CD8-positive, alpha-beta memory T cell (primary cell): ENCODE measurements at regions not wholly inside any gene's neighbourhood (a gene's known extent, or its start where the extent isn't known, plus 50 kb on each side); places are given as distances from the start of the nearest gene placed in this dataset.
A peak's percentile ranks its signal among the peaks of the same experiment; 100 is the strongest.

Experiments
- CTCF ChIA-PET: fragments of 350-600 bp; sonication (Branson Sonifier 250); formaldehyde crosslinking; loops from one replicate; lab custom pipeline; 2021; ENCODE audit warnings: antibody characterized with exemption; lab: Charles Lee
- POLR2A ChIA-PET: fragments of 350-600 bp; sonication (Branson Sonifier 250); formaldehyde crosslinking; loops from one replicate; lab custom pipeline; 2021; ENCODE audit warnings: antibody characterized with exemption; lab: Charles Lee
- DNase-seq, 5 donors: peaks; one replicate each; pipeline versions ENCODE4 v3.0.0 to v3.0.0-alpha.2; 2020 to 2022; ENCODE audit warnings: mixed read lengths in 1 of 5
- H3K27ac ChIP-seq: one replicate; pipeline ENCODE4 v1.7.0; 2013; ENCODE audit warnings: low read depth, mild to moderate bottlenecking, low read length, moderate library complexity
- H3K27me3 ChIP-seq: 2 replicates; pipeline ENCODE4 v1.7.0; 2013; ENCODE audit warnings: low read length, mild to moderate bottlenecking; ENCODE audit not compliant: insufficient read depth, poor library complexity, severe bottlenecking
- H3K36me3 ChIP-seq: 2 replicates; pipeline ENCODE4 v1.7.0; 2013; ENCODE audit warnings: mild to moderate bottlenecking, low read length, moderate library complexity; ENCODE audit not compliant: insufficient read depth
- H3K4me1 ChIP-seq: 2 replicates; pipeline ENCODE4 v1.7.0; 2013; ENCODE audit warnings: mild to moderate bottlenecking, low read length, moderate library complexity; ENCODE audit not compliant: insufficient read depth
- H3K4me3 ChIP-seq: 2 replicates; pipeline ENCODE4 v1.7.0; 2013; ENCODE audit warnings: mild to moderate bottlenecking, low read length
- H3K9me3 ChIP-seq: 2 replicates; pipeline ENCODE4 v1.7.0; 2013; ENCODE audit warnings: mild to moderate bottlenecking, low read length
- H3K27ac Mint-ChIP-seq, 8 donors: one replicate each; pipeline ENCODE4 v1.8.0; 2020 to 2021; ENCODE audit warnings: mixed read lengths in 8 of 8, mild to moderate bottlenecking in 6 of 8, inconsistent platforms in 3 of 8, moderate library complexity in 3 of 8
- H3K27me3 Mint-ChIP-seq, 2 donors: one replicate each; pipeline ENCODE4 v1.8.0; 2020 to 2021; ENCODE audit warnings: mixed read lengths in 2 of 2, mild to moderate bottlenecking in 1 of 2, moderate library complexity in 1 of 2
- H3K36me3 Mint-ChIP-seq, 3 donors: one replicate each; pipeline ENCODE4 v1.8.0; 2020 to 2021; ENCODE audit warnings: mixed read lengths in 3 of 3, inconsistent platforms in 1 of 3, mild to moderate bottlenecking in 1 of 3
- H3K4me1 Mint-ChIP-seq, 3 donors: one replicate each; pipeline ENCODE4 v1.8.0; 2020 to 2021; ENCODE audit warnings: mixed read lengths in 3 of 3, inconsistent platforms in 1 of 3, mild to moderate bottlenecking in 1 of 3
- H3K4me3 Mint-ChIP-seq, 7 donors: one replicate each; pipeline ENCODE4 v1.8.0; 2020 to 2021; ENCODE audit warnings: mixed read lengths in 7 of 7, mild to moderate bottlenecking in 6 of 7, moderate library complexity in 4 of 7, inconsistent platforms in 2 of 7
- H3K9me3 Mint-ChIP-seq, 5 donors: one replicate each; pipeline ENCODE4 v1.8.0; 2020 to 2022; ENCODE audit warnings: mixed read lengths in 5 of 5, mild to moderate bottlenecking in 3 of 5, moderate library complexity in 2 of 5, inconsistent platforms in 1 of 5

- DNase-seq = no peak
- H3K9me3 ChIP-seq = no peaks in the 10 kb centered on the region
- no peak overlapping the region for H3K4me3 Mint-ChIP-seq
- H3K36me3 ChIP-seq = no peaks in the 10 kb centered on the region
- H3K27ac Mint-ChIP-seq = peak overlapping the region in 2 of 8 donors; percentile 68 to 85
- peaks cover 0 to 17% (median 11%) of the 10 kb centered on the region in 3 donors for H3K4me1 Mint-ChIP-seq
- H3K4me1 ChIP-seq = no peaks in the 10 kb centered on the region
- ChIA-PET POLR2A (no interaction called here), CTCF (no interaction called here)
- no peak overlapping the region for H3K27ac ChIP-seq
- no peaks in the 10 kb centered on the region for H3K9me3 Mint-ChIP-seq
- no peak overlapping the region for H3K4me3 ChIP-seq
- H3K36me3 Mint-ChIP-seq = no peaks in the 10 kb centered on the region
- H3K27me3 Mint-ChIP-seq = peaks cover 2 to 7% of the 10 kb centered on the region in 2 donors
- H3K27me3 ChIP-seq = no peaks in the 10 kb centered on the region
Measured at GRCh38 chr21:15219039-15219438, 154.2 kb upstream of the NRIP1 start.

DNA sequence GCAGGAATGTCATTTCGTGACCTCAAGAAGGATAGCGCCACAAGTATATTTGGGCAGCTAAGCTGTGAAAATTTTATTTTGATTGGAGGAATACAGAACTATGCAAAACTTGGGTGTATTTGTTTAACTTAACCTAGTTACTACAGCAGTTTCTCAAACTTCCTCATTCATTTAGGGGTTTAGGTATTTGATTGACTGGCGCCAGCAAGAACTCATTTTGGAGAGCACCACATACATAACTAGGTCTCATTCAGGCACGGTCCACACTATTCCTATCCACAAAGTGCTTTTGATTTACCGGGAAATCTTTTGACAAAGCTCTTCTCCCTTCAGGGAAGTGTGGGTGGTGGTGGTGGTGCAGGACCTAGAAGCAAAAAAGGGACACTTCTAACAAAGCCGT is 155.1 kb upstream of the NRIP1 start:
- Histone ChIP-seq H3K4me3 (no peak overlapping the region), H3K27ac (no peak overlapping the region), H3K9me3 (no peaks in the 10 kb centered on the region), H3K27me3 (no peaks in the 10 kb centered on the region), H3K4me1 (no peaks in the 10 kb centered on the region), H3K36me3 (no peaks in the 10 kb centered on the region)
- POLR2A ChIA-PET = no interaction called here
- no peak for DNase-seq
- Mint-ChIP-seq H3K27me3 (peaks cover 2 to 7% of the 10 kb centered on the region in 2 donors), H3K4me3 (peak overlapping the region in 4 of 7 donors; percentile 4 to 74 (median 16)), H3K36me3 (no peaks in the 10 kb centered on the region), H3K9me3 (no peaks in the 10 kb centered on the region), H3K4me1 (peaks cover 0 to 12% (median 9%) of the 10 kb centered on the region in 3 donors), H3K27ac (peak overlapping the region in 6 of 8 donors; percentile 68 to 97 (median 84))
- CTCF ChIA-PET = no interaction called here

DNA sequence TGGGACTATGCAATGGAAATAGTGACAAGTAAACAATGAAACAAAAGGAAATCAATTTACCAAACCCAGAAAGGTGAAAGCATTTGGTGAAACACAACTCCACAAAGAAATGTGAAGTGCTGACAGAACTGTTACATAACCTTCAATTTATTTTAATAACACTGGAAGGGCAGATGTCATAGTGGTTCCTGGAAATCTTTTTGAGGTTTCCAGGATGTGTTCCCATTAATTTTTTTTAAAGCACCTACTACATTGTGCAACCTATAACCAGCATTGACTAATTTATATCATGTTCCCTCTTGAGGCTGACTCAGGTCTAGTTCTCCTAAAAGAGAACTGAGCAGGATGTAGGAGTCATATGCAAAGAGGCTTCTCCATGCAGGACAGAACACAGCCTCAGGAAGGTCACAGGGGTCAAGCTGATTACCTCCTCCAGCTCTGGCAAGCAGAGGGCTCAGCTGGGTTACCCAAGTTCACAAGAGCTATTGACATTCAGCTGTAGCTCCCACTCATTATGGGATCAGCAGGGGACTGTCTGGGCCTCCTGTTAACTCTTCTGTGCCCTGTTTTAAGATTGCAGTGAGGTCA is 157.1 kb upstream of the NRIP1 start:
- POLR2A ChIA-PET = no interaction called here
- Mint-ChIP-seq H3K27ac (peak overlapping the region in 3 of 8 donors; percentile 31 to 80 (median 75)), H3K36me3 (no peaks in the 10 kb centered on the region), H3K4me3 (no peak overlapping the region), H3K4me1 (peaks cover 0 to 12% (median 9%) of the 10 kb centered on the region in 3 donors), H3K27me3 (peaks cover 2 to 7% of the 10 kb centered on the region in 2 donors), H3K9me3 (no peaks in the 10 kb centered on the region)
- no peaks in the 10 kb centered on the region for H3K9me3 ChIP-seq
- CTCF ChIA-PET = no interaction called here
- H3K27ac ChIP-seq = no peak overlapping the region
- DNase-seq = no peak
- no peak overlapping the region for H3K4me3 ChIP-seq
- no peaks in the 10 kb centered on the region for H3K4me1 ChIP-seq
- no peaks in the 10 kb centered on the region for H3K27me3 ChIP-seq
- no peaks in the 10 kb centered on the region for H3K36me3 ChIP-seq

GRCh38 chr21:15222707-15223106 is 157.9 kb upstream of the NRIP1 start:
- no peaks in the 10 kb centered on the region for H3K4me1 ChIP-seq
- POLR2A ChIA-PET = no interaction called here
- H3K27me3 ChIP-seq = no peaks in the 10 kb centered on the region
- CTCF ChIA-PET = no interaction called here
- H3K27ac Mint-ChIP-seq = peak overlapping the region in 2 of 8 donors; percentile 75 to 80
- no peak overlapping the region for H3K27ac ChIP-seq
- no peaks in the 10 kb centered on the region for H3K9me3 Mint-ChIP-seq
- no peaks in the 10 kb centered on the region for H3K36me3 Mint-ChIP-seq
- H3K36me3 ChIP-seq = no peaks in the 10 kb centered on the region
- H3K4me3 ChIP-seq = no peak overlapping the region
- no peaks in the 10 kb centered on the region for H3K9me3 ChIP-seq
- H3K27me3 Mint-ChIP-seq = peaks cover 2 to 7% of the 10 kb centered on the region in 2 donors
- no peak for DNase-seq
- H3K4me1 Mint-ChIP-seq = peaks cover 0 to 12% (median 9%) of the 10 kb centered on the region in 3 donors
- H3K4me3 Mint-ChIP-seq = no peak overlapping the region

- Histone ChIP-seq H3K27ac (no peak overlapping the region), H3K27me3 (no peaks in the 10 kb centered on the region), H3K36me3 (no peaks in the 10 kb centered on the region), H3K9me3 (no peaks in the 10 kb centered on the region), H3K4me1 (no peaks in the 10 kb centered on the region), H3K4me3 (no peak overlapping the region)
- peaks cover 0 to 12% (median 9%) of the 10 kb centered on the region in 3 donors for H3K4me1 Mint-ChIP-seq
- no peak for DNase-seq
- peak overlapping the region in 1 of 8 donors; percentile 62 for H3K27ac Mint-ChIP-seq
- no peaks in the 10 kb centered on the region for H3K9me3 Mint-ChIP-seq
- POLR2A ChIA-PET = no interaction called here
- CTCF ChIA-PET = no interaction called here
- H3K27me3 Mint-ChIP-seq = peaks cover 0 to 7% of the 10 kb centered on the region in 2 donors
- H3K36me3 Mint-ChIP-seq = no peaks in the 10 kb centered on the region
- H3K4me3 Mint-ChIP-seq = no peak overlapping the region
Measured at GRCh38 chr21:15224346-15225086, 159.7 kb upstream of the NRIP1 start.

- DNase-seq = no peak
- Mint-ChIP-seq H3K4me3 (no peak overlapping the region), H3K27me3 (no peaks in the 10 kb centered on the region), H3K27ac (no peak overlapping the region), H3K4me1 (no peaks in the 10 kb centered on the region), H3K36me3 (no peaks in the 10 kb centered on the region), H3K9me3 (no peaks in the 10 kb centered on the region)
- Histone ChIP-seq H3K4me1 (no peaks in the 10 kb centered on the region), H3K4me3 (no peak overlapping the region), H3K9me3 (no peaks in the 10 kb centered on the region), H3K27ac (no peak overlapping the region), H3K36me3 (no peaks in the 10 kb centered on the region), H3K27me3 (no peaks in the 10 kb centered on the region)
- CTCF ChIA-PET = interaction anchor here (1.1 kb wide), 1 partner anchor 15 kb away, joined by 3 read pairs; no protein-coding TSS in a partner anchor
- POLR2A ChIA-PET = no interaction called here
Measured at GRCh38 chr21:15227919-15228318, 163.1 kb upstream of the NRIP1 start.

GRCh38 chr21:15229390-15229789 is 164.6 kb upstream of the NRIP1 start:
- Histone ChIP-seq H3K9me3 (no peaks in the 10 kb centered on the region), H3K36me3 (no peaks in the 10 kb centered on the region), H3K4me1 (no peaks in the 10 kb centered on the region), H3K4me3 (no peak overlapping the region), H3K27me3 (no peaks in the 10 kb centered on the region), H3K27ac (no peak overlapping the region)
- no peaks in the 10 kb centered on the region for H3K36me3 Mint-ChIP-seq
- no peak for DNase-seq
- H3K9me3 Mint-ChIP-seq = no peaks in the 10 kb centered on the region
- ChIA-PET CTCF (no interaction called here), POLR2A (no interaction called here)
- H3K4me1 Mint-ChIP-seq = no peaks in the 10 kb centered on the region
- no peak overlapping the region for H3K27ac Mint-ChIP-seq
- H3K4me3 Mint-ChIP-seq = no peak overlapping the region
- peaks cover 4 to 5% of the 10 kb centered on the region in 2 donors for H3K27me3 Mint-ChIP-seq

DNA sequence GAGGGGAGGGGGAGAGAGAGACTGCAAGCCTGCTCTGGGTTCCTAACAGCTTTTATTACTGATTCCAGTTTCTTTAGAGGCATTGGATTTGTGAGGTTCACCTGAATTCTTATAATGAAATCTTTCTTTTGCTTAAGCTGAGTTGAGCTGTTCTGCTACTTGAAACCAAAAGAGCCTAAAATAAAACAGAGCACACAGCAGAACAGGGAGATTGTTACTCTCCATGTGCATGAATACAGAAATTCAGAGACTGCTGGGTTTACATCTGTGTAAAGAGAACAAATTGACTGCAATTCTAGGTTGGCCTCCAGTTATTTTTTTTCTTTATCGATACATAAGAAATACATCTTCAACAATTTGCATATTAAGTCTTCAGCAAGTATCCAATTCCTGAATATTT is 168.8 kb upstream of the NRIP1 start:
- CTCF ChIA-PET = no interaction called here

More for the DNA sequence above, 168.8 kb upstream of the NRIP1 start:
- peaks cover 4 to 5% of the 10 kb centered on the region in 2 donors for H3K27me3 Mint-ChIP-seq
- POLR2A ChIA-PET = no interaction called here
- no peaks in the 10 kb centered on the region for H3K4me1 Mint-ChIP-seq
- Histone ChIP-seq H3K4me3 (no peak overlapping the region), H3K9me3 (no peaks in the 10 kb centered on the region), H3K27me3 (no peaks in the 10 kb centered on the region), H3K36me3 (no peaks in the 10 kb centered on the region), H3K4me1 (no peaks in the 10 kb centered on the region), H3K27ac (no peak overlapping the region)
- H3K4me3 Mint-ChIP-seq = no peak overlapping the region
- H3K27ac Mint-ChIP-seq = no peak overlapping the region
- H3K36me3 Mint-ChIP-seq = peaks cover 0 to 3% (median 0%) of the 10 kb centered on the region in 3 donors
- no peak for DNase-seq
- H3K9me3 Mint-ChIP-seq = no peaks in the 10 kb centered on the region
